DOHH2 (cell line): ENCODE measurements at regions not wholly inside any gene's neighbourhood (a gene's known extent, or its start where the extent isn't known, plus 50 kb on each side); places are given as distances from the start of the nearest gene placed in this dataset.

Experiments
- H3F3A ChIP-seq: fragments of 200-600 bp; sonication (generic), shearing (Covaris generic); 2 replicates; pipeline ENCODE4 v1.6.0; 2016; ENCODE audit warnings: antibody characterized with exemption, mild to moderate bottlenecking; ENCODE audit not compliant: control insufficient read depth, insufficient read depth
- H3K27ac ChIP-seq: fragments of 200-600 bp; sonication (generic); 2 replicates; pipeline ENCODE4 v1.5.1; 2014; ENCODE audit warnings: low read depth, mild to moderate bottlenecking, low read length, moderate library complexity
- H3K27me3 ChIP-seq: fragments of 200-600 bp; sonication (generic); 2 replicates; pipeline ENCODE4 v1.6.1; 2014; ENCODE audit warnings: mild to moderate bottlenecking, low read length, mixed read lengths; ENCODE audit not compliant: control insufficient read depth
- H3K36me3 ChIP-seq: fragments of 200-600 bp; sonication (generic); 2 replicates; pipeline ENCODE4 v1.6.1; 2014; ENCODE audit warnings: mild to moderate bottlenecking, low read length, moderate library complexity, mixed read lengths; ENCODE audit not compliant: control insufficient read depth
- H3K4me1 ChIP-seq: fragments of 200-600 bp; sonication (generic); 2 replicates; pipeline ENCODE4 v1.6.1; 2014; ENCODE audit warnings: mild to moderate bottlenecking, low read length, mixed read lengths; ENCODE audit not compliant: control insufficient read depth
- H3K4me2 ChIP-seq: fragments of 200-600 bp; sonication (generic); 2 replicates; pipeline ENCODE4 v1.6.0; 2014; ENCODE audit warnings: mild to moderate bottlenecking, low read length, moderate library complexity
- H3K4me3 ChIP-seq: fragments of 200-600 bp; sonication (generic); 2 replicates; pipeline ENCODE4 v1.5.1; 2014; ENCODE audit warnings: mild to moderate bottlenecking, low read length, mixed read lengths
- H3K79me2 ChIP-seq: fragments of 200-600 bp; sonication (generic); 2 replicates; pipeline ENCODE4 v1.6.1; 2014; ENCODE audit warnings: mild to moderate bottlenecking, low read length, mixed read lengths; ENCODE audit not compliant: control insufficient read depth
- H3K9me2 ChIP-seq: fragments of 200-600 bp; sonication (generic); replicated peaks from 2 replicates; pipeline ENCODE4 v1.6.1; 2014; ENCODE audit warnings: mild to moderate bottlenecking, low read length, mixed read lengths; ENCODE audit not compliant: control insufficient read depth
- H3K9me3 ChIP-seq: fragments of 200-600 bp; sonication (generic); 2 replicates; pipeline ENCODE4 v1.6.1; 2014; ENCODE audit warnings: antibody characterized with exemption, low read length, mixed read lengths; ENCODE audit not compliant: control insufficient read depth, insufficient read depth
- H4K20me1 ChIP-seq: fragments of 200-600 bp; sonication (generic); 2 replicates; pipeline ENCODE4 v1.6.0; 2014; ENCODE audit warnings: low read depth, mild to moderate bottlenecking, antibody characterized with exemption, low read length, moderate library complexity; ENCODE audit not compliant: control insufficient read depth, insufficient read depth
- EZH2phosphoT487 ChIP-seq: fragments of 200-600 bp; sonication (generic); IDR thresholded peaks from 2 replicates; pipeline ENCODE4 v1.6.1; 2017; ENCODE audit warnings: borderline replicate concordance, mild to moderate bottlenecking, antibody characterized with exemption, low read length, moderate library complexity, mixed read lengths
- TF ChIP-seq, protein P1 (sequence below): fragments of 200-600 bp; sonication (generic); IDR thresholded peaks from one replicate; pipeline ENCODE4 v1.5.1; 2014; ENCODE audit warnings: antibody characterized with exemption, mild to moderate bottlenecking, low read depth, low read length; ENCODE audit not compliant: poor library complexity, severe bottlenecking

DNA sequence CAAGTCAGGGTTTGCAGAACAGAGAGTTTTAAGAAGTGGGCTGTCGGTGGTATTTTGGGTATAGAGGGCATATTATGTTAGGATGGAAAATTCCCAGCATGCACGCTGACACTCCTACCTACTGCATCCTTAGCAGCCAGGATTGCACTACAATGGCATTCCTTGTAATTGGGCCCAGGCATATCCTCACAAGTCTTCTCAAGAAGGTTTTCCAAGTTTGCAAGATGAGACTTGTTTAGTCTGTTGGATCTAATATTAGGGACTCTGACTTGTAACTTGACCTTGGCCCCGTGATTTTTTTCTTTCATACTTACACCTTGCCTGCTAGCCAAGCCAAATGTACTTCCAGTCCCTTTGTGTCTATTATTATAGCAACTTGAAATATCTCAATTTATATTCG lies 335.7 kb upstream of the HTR2A start:
- no peak overlapping the region for H3K4me2 ChIP-seq
- no peaks in the 10 kb centered on the region for H3K9me3 ChIP-seq
- no peak overlapping the region for H3K4me3 ChIP-seq
- no peaks in the 10 kb centered on the region for H4K20me1 ChIP-seq
- TF ChIP-seq, protein P1, sequence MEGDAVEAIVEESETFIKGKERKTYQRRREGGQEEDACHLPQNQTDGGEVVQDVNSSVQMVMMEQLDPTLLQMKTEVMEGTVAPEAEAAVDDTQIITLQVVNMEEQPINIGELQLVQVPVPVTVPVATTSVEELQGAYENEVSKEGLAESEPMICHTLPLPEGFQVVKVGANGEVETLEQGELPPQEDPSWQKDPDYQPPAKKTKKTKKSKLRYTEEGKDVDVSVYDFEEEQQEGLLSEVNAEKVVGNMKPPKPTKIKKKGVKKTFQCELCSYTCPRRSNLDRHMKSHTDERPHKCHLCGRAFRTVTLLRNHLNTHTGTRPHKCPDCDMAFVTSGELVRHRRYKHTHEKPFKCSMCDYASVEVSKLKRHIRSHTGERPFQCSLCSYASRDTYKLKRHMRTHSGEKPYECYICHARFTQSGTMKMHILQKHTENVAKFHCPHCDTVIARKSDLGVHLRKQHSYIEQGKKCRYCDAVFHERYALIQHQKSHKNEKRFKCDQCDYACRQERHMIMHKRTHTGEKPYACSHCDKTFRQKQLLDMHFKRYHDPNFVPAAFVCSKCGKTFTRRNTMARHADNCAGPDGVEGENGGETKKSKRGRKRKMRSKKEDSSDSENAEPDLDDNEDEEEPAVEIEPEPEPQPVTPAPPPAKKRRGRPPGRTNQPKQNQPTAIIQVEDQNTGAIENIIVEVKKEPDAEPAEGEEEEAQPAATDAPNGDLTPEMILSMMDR, result no peak
- TF ChIP-seq EZH2phosphoT487, result no peak
- H3K4me1 ChIP-seq, result no peaks in the 10 kb centered on the region
- no peaks in the 10 kb centered on the region for H3K9me2 ChIP-seq
- no peak overlapping the region for H3K27ac ChIP-seq
- no peaks in the 10 kb centered on the region for H3K36me3 ChIP-seq
- H3K27me3 ChIP-seq, result no peaks in the 10 kb centered on the region
- H3F3A ChIP-seq, result no peaks in the 10 kb centered on the region
- no peaks in the 10 kb centered on the region for H3K79me2 ChIP-seq

DNA sequence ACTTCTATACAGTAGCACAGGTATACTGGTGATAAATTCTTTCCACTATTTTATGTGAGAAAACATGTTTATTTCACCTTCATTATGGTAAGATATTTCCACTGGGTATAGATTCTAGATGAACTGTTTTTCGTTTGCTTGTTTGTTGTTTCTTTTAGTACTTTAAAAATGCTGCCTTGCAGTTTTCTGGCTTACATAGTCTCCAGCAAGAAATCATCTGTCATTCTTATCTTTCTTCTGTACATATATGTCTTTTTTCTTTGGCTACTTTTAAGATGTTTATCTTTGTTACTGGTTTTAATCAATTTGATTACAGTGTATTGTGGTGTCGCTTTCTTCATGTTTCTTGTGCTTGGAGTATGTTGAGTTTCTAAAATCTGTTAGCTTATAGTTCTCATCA lies 333.3 kb upstream of the HTR2A start:
- H3K4me3 ChIP-seq, result no peak overlapping the region
- H3K9me2 ChIP-seq, result no peaks in the 10 kb centered on the region
- H3K27ac ChIP-seq, result no peak overlapping the region
- no peaks in the 10 kb centered on the region for H4K20me1 ChIP-seq
- H3K4me1 ChIP-seq, result no peaks in the 10 kb centered on the region
- H3F3A ChIP-seq, result no peaks in the 10 kb centered on the region
- no peak overlapping the region for H3K4me2 ChIP-seq
- no peaks in the 10 kb centered on the region for H3K36me3 ChIP-seq
- no peaks in the 10 kb centered on the region for H3K27me3 ChIP-seq
- no peaks in the 10 kb centered on the region for H3K79me2 ChIP-seq
- TF ChIP-seq, protein P1, result no peak
- TF ChIP-seq EZH2phosphoT487, result no peak
- H3K9me3 ChIP-seq, result no peaks in the 10 kb centered on the region

DNA sequence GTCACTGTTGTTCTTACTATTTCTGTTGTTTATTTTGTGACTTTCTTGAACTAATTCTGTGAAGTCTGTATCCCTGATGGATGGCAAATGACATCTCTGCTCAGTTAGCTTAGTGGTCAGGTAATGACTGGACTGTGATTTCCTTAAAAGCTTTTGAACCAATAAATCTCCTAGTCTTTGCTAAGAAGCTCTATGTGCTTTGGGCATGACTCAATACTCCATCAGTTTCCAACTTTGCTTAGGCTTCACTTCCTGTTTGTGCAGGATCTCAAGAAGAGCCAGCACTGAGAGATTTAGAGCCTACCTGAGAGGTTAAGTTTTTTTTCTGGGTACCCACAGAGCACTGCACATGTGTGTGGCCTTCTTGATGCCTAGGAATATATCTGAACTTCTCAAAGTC lies 329.7 kb upstream of the HTR2A start:
- Histone ChIP-seq H3K4me2 (no peak overlapping the region), H3K36me3 (no peaks in the 10 kb centered on the region), H3K9me2 (no peaks in the 10 kb centered on the region), H3K79me2 (no peaks in the 10 kb centered on the region), H3K9me3 (no peaks in the 10 kb centered on the region), H3K27ac (no peak overlapping the region), H4K20me1 (no peaks in the 10 kb centered on the region), H3K4me3 (no peak overlapping the region), H3K4me1 (no peaks in the 10 kb centered on the region), H3K27me3 (no peaks in the 10 kb centered on the region), H3F3A (no peaks in the 10 kb centered on the region)
- TF ChIP-seq, protein P1, result no peak
